ENCODE measurements at regions not wholly inside any gene's neighbourhood (a gene's known extent, or its start where the extent isn't known, plus 50 kb on each side); places are given as distances from the start of the nearest gene placed in this dataset.

- no peak for TF ChIP-seq CTCF (IDR thresholded peaks at IDR 0.05; ENCODE audit: low read depth, low read length)
- DNase-seq (ENCODE audit: low read depth, low spot score) = no peak
- H3K4me3 ChIP-seq (ENCODE audit: low read depth, low read length) = no peak overlapping the region
- in situ Hi-C loops (cut with HindIII; ENCODE audit: low sequenced_read_pairs) = no loop called here
These were observed 696.3 kb upstream of the UBE2E2 start for GRCh38 chr3:22506871-22507270.

DNA sequence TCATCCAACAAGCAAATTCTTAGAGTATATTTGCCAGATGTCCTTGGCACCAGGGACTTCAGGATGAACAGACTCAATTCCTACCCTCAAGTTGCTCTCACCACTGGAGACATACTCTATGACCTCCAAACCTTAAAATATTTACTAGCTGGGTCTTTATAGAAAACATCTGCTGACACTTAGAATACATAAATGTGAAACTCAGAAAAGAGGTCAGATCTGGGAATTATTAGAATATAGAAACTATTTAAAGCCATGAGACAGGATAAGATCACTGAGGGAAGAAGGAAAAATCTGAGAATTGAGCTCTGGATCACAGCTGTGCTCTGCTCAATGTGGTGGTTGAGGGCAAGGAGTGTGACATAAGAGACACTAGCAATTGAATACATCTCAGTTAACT lies 695.4 kb upstream of the UBE2E2 start:
- TF ChIP-seq CTCF (IDR thresholded peaks at IDR 0.05; ENCODE audit: low read depth, low read length) = no peak
- DNase-seq (ENCODE audit: low read depth, low spot score) = no peak
- no peak overlapping the region for H3K4me3 ChIP-seq (ENCODE audit: low read depth, low read length)
- in situ Hi-C loops (cut with HindIII; ENCODE audit: low sequenced_read_pairs) = no loop called here

DNA sequence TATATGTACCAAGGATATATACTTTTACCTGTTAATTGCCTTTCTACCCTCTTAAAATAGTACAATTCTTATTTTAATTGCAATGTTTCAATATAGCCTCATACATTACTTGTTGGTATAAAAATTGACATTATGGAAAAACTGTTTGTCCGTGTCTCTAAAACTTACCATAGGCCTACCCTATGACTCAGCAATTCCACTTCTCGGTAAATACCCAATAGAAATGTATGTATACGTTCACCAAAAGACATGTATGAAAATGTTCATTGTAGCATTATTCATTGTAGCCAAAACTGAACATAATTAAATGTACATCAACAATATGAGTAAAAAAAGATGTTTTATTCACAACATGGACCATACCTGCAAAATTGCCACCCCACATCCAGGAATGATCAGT lies 679.2 kb upstream of the UBE2E2 start:
- no peak for DNase-seq (ENCODE audit: low read depth, low spot score)
- H3K4me3 ChIP-seq (ENCODE audit: low read depth, low read length) = no peak overlapping the region
- no peak for TF ChIP-seq CTCF (IDR thresholded peaks at IDR 0.05; ENCODE audit: low read depth, low read length)
- in situ Hi-C loops (cut with HindIII; ENCODE audit: low sequenced_read_pairs) = no loop called here

GRCh38 chr3:22526266-22526837 lies 676.8 kb upstream of the UBE2E2 start:
- TF ChIP-seq CTCF (IDR thresholded peaks at IDR 0.05; ENCODE audit: low read depth, low read length) = no peak
- in situ Hi-C loops (cut with HindIII; ENCODE audit: low sequenced_read_pairs) = no loop called here
- no peak overlapping the region for H3K4me3 ChIP-seq (ENCODE audit: low read depth, low read length)
- DNase-seq (ENCODE audit: low read depth, low spot score) = no peak

GRCh38 chr3:22536541-22536940 lies 666.6 kb upstream of the UBE2E2 start:
- no peak for TF ChIP-seq CTCF (IDR thresholded peaks at IDR 0.05; ENCODE audit: low read depth, low read length)
- no peak overlapping the region for H3K4me3 ChIP-seq (ENCODE audit: low read depth, low read length)
- in situ Hi-C loops (cut with HindIII; ENCODE audit: low sequenced_read_pairs) = no loop called here
- no peak for DNase-seq (ENCODE audit: low read depth, low spot score)

DNA sequence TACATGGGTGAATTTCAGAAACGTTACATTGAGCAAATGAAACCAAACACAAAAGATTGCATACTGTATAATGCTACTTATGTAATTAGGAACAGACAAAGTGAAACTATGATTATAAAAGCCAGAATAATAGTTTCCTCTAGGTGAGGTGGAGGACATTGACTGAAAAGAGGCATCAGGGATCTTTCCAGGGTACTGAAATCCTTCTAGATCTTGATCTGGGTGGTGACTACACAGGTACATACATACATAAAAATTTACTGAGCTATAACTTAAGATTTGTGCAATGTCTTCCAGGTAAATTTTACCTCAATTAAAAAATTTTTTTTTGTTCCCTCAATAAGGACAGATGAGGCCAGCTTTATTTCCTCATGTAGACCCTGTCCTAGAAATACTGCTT lies 665.6 kb upstream of the UBE2E2 start:
- no peak for TF ChIP-seq CTCF (IDR thresholded peaks at IDR 0.05; ENCODE audit: low read depth, low read length)
- H3K4me3 ChIP-seq (ENCODE audit: low read depth, low read length) = no peak overlapping the region
- DNase-seq (ENCODE audit: low read depth, low spot score) = no peak
- in situ Hi-C loops (cut with HindIII; ENCODE audit: low sequenced_read_pairs) = no loop called here

GRCh38 chr3:22542311-22542710 lies 660.8 kb upstream of the UBE2E2 start:
- no peak for TF ChIP-seq CTCF (IDR thresholded peaks at IDR 0.05; ENCODE audit: low read depth, low read length)
- no peak overlapping the region for H3K4me3 ChIP-seq (ENCODE audit: low read depth, low read length)
- in situ Hi-C loops (cut with HindIII; ENCODE audit: low sequenced_read_pairs) = no loop called here
- peak; percentile 3 for DNase-seq (ENCODE audit: low read depth, low spot score)

All from astrocyte of the spinal cord (primary cell).